ENCODE measurements at regions not wholly inside any gene's neighbourhood (a gene's known extent, or its start where the extent isn't known, plus 50 kb on each side); places are given as distances from the start of the nearest gene placed in this dataset.

GRCh38 chr2:239790313-239790712 lies 234.8 kb downstream of the NDUFA10 start:
- Histone ChIP-seq H3K27ac (ENCODE audit: low read length) (no peak overlapping the region), H3K4me3 (ENCODE audit: low read length) (no peak overlapping the region), H3K36me3 (ENCODE audit: control insufficient read depth, insufficient read depth, low read length) (no peaks in the 10 kb centered on the region), H3K27me3 (ENCODE audit: control insufficient read depth, insufficient read depth, low read length) (no peaks in the 10 kb centered on the region), H3K9me3 (ENCODE audit: control insufficient read depth, insufficient read depth, low read length) (no peaks in the 10 kb centered on the region), H3K4me1 (ENCODE audit: control insufficient read depth, insufficient read depth, low read length) (no peaks in the 10 kb centered on the region; the same call in 1 of the 2 replicates)
- WGBS (ENCODE audit: insufficient coverage, insufficient read length), result no CpG with 5 or more reads among the region's 13 CpGs
- DNase-seq (ENCODE audit: low read depth, low spot score), result no peak

- Histone ChIP-seq H3K9me3 (ENCODE audit: control insufficient read depth, insufficient read depth, low read length) (no peaks in the 10 kb centered on the region), H3K4me3 (ENCODE audit: low read length) (no peak overlapping the region), H3K27ac (ENCODE audit: low read length) (no peak overlapping the region), H3K27me3 (ENCODE audit: control insufficient read depth, insufficient read depth, low read length) (no peaks in the 10 kb centered on the region), H3K4me1 (ENCODE audit: control insufficient read depth, insufficient read depth, low read length) (no peaks in the 10 kb centered on the region; the same call in 1 of the 2 replicates), H3K36me3 (ENCODE audit: control insufficient read depth, insufficient read depth, low read length) (no peaks in the 10 kb centered on the region)
- no peak for DNase-seq (ENCODE audit: low read depth, low spot score)
- no CpG with 5 or more reads among the region's 8 CpGs for WGBS (ENCODE audit: insufficient coverage, insufficient read length)
Measured at GRCh38 chr2:239789711-239790110, 235.4 kb downstream of the NDUFA10 start.

GRCh38 chr2:239788576-239789098 lies 236.5 kb downstream of the NDUFA10 start:
- WGBS (ENCODE audit: insufficient coverage, insufficient read length), result no CpG with 5 or more reads among the region's 6 CpGs
- Histone ChIP-seq H3K36me3 (ENCODE audit: control insufficient read depth, insufficient read depth, low read length) (no peaks in the 10 kb centered on the region), H3K9me3 (ENCODE audit: control insufficient read depth, insufficient read depth, low read length) (no peaks in the 10 kb centered on the region), H3K27ac (ENCODE audit: low read length) (no peak overlapping the region), H3K4me1 (ENCODE audit: control insufficient read depth, insufficient read depth, low read length) (no peaks in the 10 kb centered on the region; the same call in 1 of the 2 replicates), H3K27me3 (ENCODE audit: control insufficient read depth, insufficient read depth, low read length) (no peaks in the 10 kb centered on the region), H3K4me3 (ENCODE audit: low read length) (no peak overlapping the region)
- no peak for DNase-seq (ENCODE audit: low read depth, low spot score)

GRCh38 chr2:239787538-239788050 lies 237.5 kb downstream of the NDUFA10 start:
- no peak for DNase-seq (ENCODE audit: low read depth, low spot score)
- Histone ChIP-seq H3K27me3 (ENCODE audit: control insufficient read depth, insufficient read depth, low read length) (no peaks in the 10 kb centered on the region), H3K36me3 (ENCODE audit: control insufficient read depth, insufficient read depth, low read length) (no peaks in the 10 kb centered on the region), H3K4me1 (ENCODE audit: control insufficient read depth, insufficient read depth, low read length) (no peaks in the 10 kb centered on the region; the same call in 1 of the 2 replicates), H3K27ac (ENCODE audit: low read length) (no peak overlapping the region), H3K9me3 (ENCODE audit: control insufficient read depth, insufficient read depth, low read length) (no peaks in the 10 kb centered on the region), H3K4me3 (ENCODE audit: low read length) (no peak overlapping the region)
- no CpG with 5 or more reads among the region's 6 CpGs for WGBS (ENCODE audit: insufficient coverage, insufficient read length)

GRCh38 chr2:239786791-239787190 lies 238.4 kb downstream of the NDUFA10 start:
- WGBS (ENCODE audit: insufficient coverage, insufficient read length), result no CpG with 5 or more reads among the region's 2 CpGs
- DNase-seq (ENCODE audit: low read depth, low spot score), result no peak
- no peaks in the 10 kb centered on the region for H3K27me3 ChIP-seq (ENCODE audit: control insufficient read depth, insufficient read depth, low read length)

GRCh38 chr2:239781454-239781853 lies 243.7 kb downstream of the NDUFA10 start:
- Histone ChIP-seq H3K9me3 (ENCODE audit: control insufficient read depth, insufficient read depth, low read length) (no peaks in the 10 kb centered on the region), H3K4me3 (ENCODE audit: low read length) (no peak overlapping the region), H3K27ac (ENCODE audit: low read length) (no peak overlapping the region), H3K27me3 (ENCODE audit: control insufficient read depth, insufficient read depth, low read length) (no peaks in the 10 kb centered on the region), H3K36me3 (ENCODE audit: control insufficient read depth, insufficient read depth, low read length) (no peaks in the 10 kb centered on the region), H3K4me1 (ENCODE audit: control insufficient read depth, insufficient read depth, low read length) (no peaks in the 10 kb centered on the region)
- DNase-seq (ENCODE audit: low read depth, low spot score), result no peak
- no CpG with 5 or more reads among the region's 5 CpGs for WGBS (ENCODE audit: insufficient coverage, insufficient read length)

More at GRCh38 chr2:239786791-239787190, 238.4 kb downstream of the NDUFA10 start:
- Histone ChIP-seq H3K36me3 (ENCODE audit: control insufficient read depth, insufficient read depth, low read length) (no peaks in the 10 kb centered on the region), H3K27ac (ENCODE audit: low read length) (no peak overlapping the region), H3K9me3 (ENCODE audit: control insufficient read depth, insufficient read depth, low read length) (no peaks in the 10 kb centered on the region), H3K4me3 (ENCODE audit: low read length) (no peak overlapping the region), H3K4me1 (ENCODE audit: control insufficient read depth, insufficient read depth, low read length) (no peaks in the 10 kb centered on the region; the same call in 1 of the 2 replicates)

- Histone ChIP-seq H3K4me3 (ENCODE audit: low read length) (no peak overlapping the region), H3K9me3 (ENCODE audit: control insufficient read depth, insufficient read depth, low read length) (no peaks in the 10 kb centered on the region), H3K27me3 (ENCODE audit: control insufficient read depth, insufficient read depth, low read length) (no peaks in the 10 kb centered on the region), H3K36me3 (ENCODE audit: control insufficient read depth, insufficient read depth, low read length) (no peaks in the 10 kb centered on the region), H3K4me1 (ENCODE audit: control insufficient read depth, insufficient read depth, low read length) (no peaks in the 10 kb centered on the region), H3K27ac (ENCODE audit: low read length) (no peak overlapping the region)
- no peak for DNase-seq (ENCODE audit: low read depth, low spot score)
- no CpG with 5 or more reads among the region's 19 CpGs for WGBS (ENCODE audit: insufficient coverage, insufficient read length)
Measured at GRCh38 chr2:239780236-239780994, 244.7 kb downstream of the NDUFA10 start.

- no peaks in the 10 kb centered on the region for H3K9me3 ChIP-seq (ENCODE audit: control insufficient read depth, insufficient read depth, low read length)
- H3K4me3 ChIP-seq (ENCODE audit: low read length), result no peak overlapping the region
- H3K36me3 ChIP-seq (ENCODE audit: control insufficient read depth, insufficient read depth, low read length), result no peaks in the 10 kb centered on the region
- no peaks in the 10 kb centered on the region for H3K27me3 ChIP-seq (ENCODE audit: control insufficient read depth, insufficient read depth, low read length)
- no CpG with 5 or more reads among the region's 10 CpGs for WGBS (ENCODE audit: insufficient coverage, insufficient read length)
- no peaks in the 10 kb centered on the region for H3K4me1 ChIP-seq (ENCODE audit: control insufficient read depth, insufficient read depth, low read length)
- no peak overlapping the region for H3K27ac ChIP-seq (ENCODE audit: low read length)
- DNase-seq (ENCODE audit: low read depth, low spot score), result no peak
Measured at GRCh38 chr2:239779584-239779983, 245.6 kb downstream of the NDUFA10 start.

GRCh38 chr2:239778861-239779558 lies 246.1 kb downstream of the NDUFA10 start:
- WGBS (ENCODE audit: insufficient coverage, insufficient read length), result no CpG with 5 or more reads among the region's 13 CpGs
- no peaks in the 10 kb centered on the region for H3K27me3 ChIP-seq (ENCODE audit: control insufficient read depth, insufficient read depth, low read length)
- DNase-seq (ENCODE audit: low read depth, low spot score), result no peak

GRCh38 chr2:239778042-239778851 lies 246.9 kb downstream of the NDUFA10 start:
- Histone ChIP-seq H3K9me3 (ENCODE audit: control insufficient read depth, insufficient read depth, low read length) (no peaks in the 10 kb centered on the region), H3K4me1 (ENCODE audit: control insufficient read depth, insufficient read depth, low read length) (no peaks in the 10 kb centered on the region), H3K27ac (ENCODE audit: low read length) (no peak overlapping the region), H3K4me3 (ENCODE audit: low read length) (no peak overlapping the region), H3K27me3 (ENCODE audit: control insufficient read depth, insufficient read depth, low read length) (no peaks in the 10 kb centered on the region), H3K36me3 (ENCODE audit: control insufficient read depth, insufficient read depth, low read length) (no peaks in the 10 kb centered on the region)
- DNase-seq (ENCODE audit: low read depth, low spot score), result no peak
- WGBS (ENCODE audit: insufficient coverage, insufficient read length), result no CpG with 5 or more reads among the region's 26 CpGs

More at GRCh38 chr2:239778861-239779558, 246.1 kb downstream of the NDUFA10 start:
- no peaks in the 10 kb centered on the region for H3K36me3 ChIP-seq (ENCODE audit: control insufficient read depth, insufficient read depth, low read length)
- no peak overlapping the region for H3K4me3 ChIP-seq (ENCODE audit: low read length)
- H3K9me3 ChIP-seq (ENCODE audit: control insufficient read depth, insufficient read depth, low read length), result no peaks in the 10 kb centered on the region
- no peak overlapping the region for H3K27ac ChIP-seq (ENCODE audit: low read length)
- H3K4me1 ChIP-seq (ENCODE audit: control insufficient read depth, insufficient read depth, low read length), result no peaks in the 10 kb centered on the region
